ENCODE measurements at regions not wholly inside any gene's neighbourhood (a gene's known extent, or its start where the extent isn't known, plus 50 kb on each side); places are given as distances from the start of the nearest gene placed in this dataset. TPM values are rescaled to one million over a fixed set of nuclear protein-coding genes. Genes with fewer than 3 reads are reported as not detected.
A peak's percentile ranks its signal among the peaks of the same experiment; 100 is the strongest.

DNA sequence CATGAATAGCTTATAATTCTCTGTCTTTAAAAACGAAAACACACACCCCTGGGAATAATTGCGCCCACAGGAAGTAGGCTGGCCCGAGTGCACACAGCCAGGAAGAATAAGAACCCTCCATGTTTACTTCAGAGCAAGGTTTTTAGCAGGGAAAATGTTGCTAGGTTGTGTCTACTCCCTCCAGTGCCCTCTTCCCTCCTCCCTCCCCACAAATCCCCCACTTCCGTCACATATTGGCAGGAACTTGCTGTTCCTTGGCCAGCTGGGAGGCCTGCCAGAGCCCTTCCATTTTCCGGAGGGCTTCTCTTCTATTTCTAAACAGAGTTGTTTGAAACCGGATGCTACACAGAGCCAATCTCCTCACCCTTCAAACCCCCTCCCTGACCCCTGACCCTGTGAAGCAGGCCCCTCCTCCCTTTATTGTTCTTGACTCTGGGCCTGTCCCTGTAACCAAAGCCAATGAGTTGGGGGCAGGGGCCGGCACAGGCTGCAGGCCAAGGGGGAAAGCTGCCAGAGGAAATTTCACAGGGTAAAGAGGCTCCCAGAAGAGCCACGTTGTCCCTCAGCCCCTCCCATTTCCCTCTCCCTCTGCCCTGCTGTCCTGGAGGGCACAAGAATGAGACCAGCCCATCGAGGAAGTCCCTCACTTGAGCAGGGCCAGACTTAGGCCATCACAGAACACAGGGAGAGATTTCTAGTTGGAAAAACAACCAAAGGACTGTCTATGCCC is 49.8 kb upstream of the LGALSL start:
- H3K27ac Mint-ChIP-seq: peak overlapping the region; percentile 95
- H3K4me3 Mint-ChIP-seq (ENCODE audit: low read depth): peak overlapping the region; percentile 24
- TF ChIP-seq, protein P1, sequence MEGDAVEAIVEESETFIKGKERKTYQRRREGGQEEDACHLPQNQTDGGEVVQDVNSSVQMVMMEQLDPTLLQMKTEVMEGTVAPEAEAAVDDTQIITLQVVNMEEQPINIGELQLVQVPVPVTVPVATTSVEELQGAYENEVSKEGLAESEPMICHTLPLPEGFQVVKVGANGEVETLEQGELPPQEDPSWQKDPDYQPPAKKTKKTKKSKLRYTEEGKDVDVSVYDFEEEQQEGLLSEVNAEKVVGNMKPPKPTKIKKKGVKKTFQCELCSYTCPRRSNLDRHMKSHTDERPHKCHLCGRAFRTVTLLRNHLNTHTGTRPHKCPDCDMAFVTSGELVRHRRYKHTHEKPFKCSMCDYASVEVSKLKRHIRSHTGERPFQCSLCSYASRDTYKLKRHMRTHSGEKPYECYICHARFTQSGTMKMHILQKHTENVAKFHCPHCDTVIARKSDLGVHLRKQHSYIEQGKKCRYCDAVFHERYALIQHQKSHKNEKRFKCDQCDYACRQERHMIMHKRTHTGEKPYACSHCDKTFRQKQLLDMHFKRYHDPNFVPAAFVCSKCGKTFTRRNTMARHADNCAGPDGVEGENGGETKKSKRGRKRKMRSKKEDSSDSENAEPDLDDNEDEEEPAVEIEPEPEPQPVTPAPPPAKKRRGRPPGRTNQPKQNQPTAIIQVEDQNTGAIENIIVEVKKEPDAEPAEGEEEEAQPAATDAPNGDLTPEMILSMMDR (IDR thresholded peaks at IDR 0.05; ENCODE audit: unreplicated experiment): no peak
- peaks cover 73% of the 10 kb centered on the region for H3K4me1 Mint-ChIP-seq (ENCODE audit: low read depth)
- DNase-seq (ENCODE audit: low spot score, unreplicated experiment): peak; percentile 22
- H3K27me3 Mint-ChIP-seq: no peaks in the 10 kb centered on the region
- H3K36me3 Mint-ChIP-seq (ENCODE audit: insufficient read depth): no peaks in the 10 kb centered on the region
- no peaks in the 10 kb centered on the region for H3K9me3 Mint-ChIP-seq (ENCODE audit: low read depth)

Small RNA genes lying in the stretch of these regions (microRNA-seq; reads per million reads assigned to microRNA genes)
- not detected for gene MIR4433A (ENCODE audit: borderline number of aligned reads, unreplicated experiment)
- not detected for gene MIR4433B (ENCODE audit: borderline number of aligned reads, unreplicated experiment)
